ENCODE measurements at regions not wholly inside any gene's neighbourhood (a gene's known extent, or its start where the extent isn't known, plus 50 kb on each side); places are given as distances from the start of the nearest gene placed in this dataset.
A peak's percentile ranks its signal among the peaks of the same experiment; 100 is the strongest.
"Not testable (repeated sequence)": the region's sequence is repeated elsewhere in the genome, so short reads cannot be mapped to it uniquely, and the experiment has no call there.

GRCh38 chr15:77900331-77900963 is 177.1 kb downstream of the TBC1D2B start:
- H2AFZ ChIP-seq (ENCODE audit: low read length); H3K27ac ChIP-seq (ENCODE audit: low read length); H3K36me3 ChIP-seq (ENCODE audit: insufficient read depth, low read length); H3K9me3 ChIP-seq (ENCODE audit: low read length); H3K4me1 ChIP-seq (ENCODE audit: low read length); H3K4me2 ChIP-seq (ENCODE audit: low read depth, low read length, poor library complexity, severe bottlenecking); H3K79me2 ChIP-seq (ENCODE audit: low read length); H3K9me2 ChIP-seq (replicated peaks; ENCODE audit: insufficient read depth, low read length); H3K9ac ChIP-seq (ENCODE audit: low read length); H3K4me3 ChIP-seq (ENCODE audit: low read length); H3K27me3 ChIP-seq (ENCODE audit: low read length); H4K20me1 ChIP-seq (ENCODE audit: insufficient read depth, low read depth, low read length): not testable (repeated sequence)
- peak; percentile 80 for DNase-seq

GRCh38 chr15:77899776-77900175 is 177.7 kb downstream of the TBC1D2B start:
- not testable (repeated sequence) for DNase-seq; H4K20me1 ChIP-seq (ENCODE audit: insufficient read depth, low read depth, low read length); H3K9me2 ChIP-seq (replicated peaks; ENCODE audit: insufficient read depth, low read length); H3K27ac ChIP-seq (ENCODE audit: low read length); H3K79me2 ChIP-seq (ENCODE audit: low read length); H2AFZ ChIP-seq (ENCODE audit: low read length); H3K4me3 ChIP-seq (ENCODE audit: low read length); H3K4me2 ChIP-seq (ENCODE audit: low read depth, low read length, poor library complexity, severe bottlenecking); H3K9ac ChIP-seq (ENCODE audit: low read length); H3K4me1 ChIP-seq (ENCODE audit: low read length); H3K27me3 ChIP-seq (ENCODE audit: low read length); H3K36me3 ChIP-seq (ENCODE audit: insufficient read depth, low read length); H3K9me3 ChIP-seq (ENCODE audit: low read length)

GRCh38 chr15:77898811-77899730 is 178.4 kb downstream of the TBC1D2B start:
- Histone ChIP-seq H3K9me2 (replicated peaks; ENCODE audit: insufficient read depth, low read length) (no peaks in the 10 kb centered on the region), H2AFZ (ENCODE audit: low read length) (no peak overlapping the region), H3K36me3 (ENCODE audit: insufficient read depth, low read length) (no peaks in the 10 kb centered on the region), H3K9me3 (ENCODE audit: low read length) (no peaks in the 10 kb centered on the region), H3K27ac (ENCODE audit: low read length) (no peak overlapping the region), H3K27me3 (ENCODE audit: low read length) (no peaks in the 10 kb centered on the region), H4K20me1 (ENCODE audit: insufficient read depth, low read depth, low read length) (no peaks in the 10 kb centered on the region), H3K4me2 (ENCODE audit: low read depth, low read length, poor library complexity, severe bottlenecking) (no peak overlapping the region), H3K4me1 (ENCODE audit: low read length) (no peaks in the 10 kb centered on the region), H3K9ac (ENCODE audit: low read length) (no peak overlapping the region), H3K4me3 (ENCODE audit: low read length) (no peak overlapping the region), H3K79me2 (ENCODE audit: low read length) (no peaks in the 10 kb centered on the region)
- no peak for DNase-seq

- H3K9me3 ChIP-seq (ENCODE audit: low read length): no peaks in the 10 kb centered on the region
- H4K20me1 ChIP-seq (ENCODE audit: insufficient read depth, low read depth, low read length): no peaks in the 10 kb centered on the region
- no peak overlapping the region for H3K4me2 ChIP-seq (ENCODE audit: low read depth, low read length, poor library complexity, severe bottlenecking)
- H3K27ac ChIP-seq (ENCODE audit: low read length): no peak overlapping the region
- no peak overlapping the region for H2AFZ ChIP-seq (ENCODE audit: low read length)
- no peak for DNase-seq
- no peak overlapping the region for H3K4me3 ChIP-seq (ENCODE audit: low read length)
- H3K9me2 ChIP-seq (replicated peaks; ENCODE audit: insufficient read depth, low read length): no peaks in the 10 kb centered on the region
- no peaks in the 10 kb centered on the region for H3K79me2 ChIP-seq (ENCODE audit: low read length)
- H3K36me3 ChIP-seq (ENCODE audit: insufficient read depth, low read length): no peaks in the 10 kb centered on the region
- no peaks in the 10 kb centered on the region for H3K4me1 ChIP-seq (ENCODE audit: low read length)
- no peaks in the 10 kb centered on the region for H3K27me3 ChIP-seq (ENCODE audit: low read length)
- no peak overlapping the region for H3K9ac ChIP-seq (ENCODE audit: low read length)
Measured at GRCh38 chr15:77897896-77898406, 179.6 kb downstream of the TBC1D2B start.

GRCh38 chr15:77897113-77897895 is 180.2 kb downstream of the TBC1D2B start:
- not testable (repeated sequence) for H4K20me1 ChIP-seq (ENCODE audit: insufficient read depth, low read depth, low read length); H3K9me2 ChIP-seq (replicated peaks; ENCODE audit: insufficient read depth, low read length); H3K9ac ChIP-seq (ENCODE audit: low read length); H3K27me3 ChIP-seq (ENCODE audit: low read length); H3K79me2 ChIP-seq (ENCODE audit: low read length); H3K4me1 ChIP-seq (ENCODE audit: low read length); H2AFZ ChIP-seq (ENCODE audit: low read length); H3K27ac ChIP-seq (ENCODE audit: low read length); H3K9me3 ChIP-seq (ENCODE audit: low read length); DNase-seq; H3K4me2 ChIP-seq (ENCODE audit: low read depth, low read length, poor library complexity, severe bottlenecking); H3K4me3 ChIP-seq (ENCODE audit: low read length); H3K36me3 ChIP-seq (ENCODE audit: insufficient read depth, low read length)

GRCh38 chr15:77896147-77897112 is 181.1 kb downstream of the TBC1D2B start:
- H3K79me2 ChIP-seq (ENCODE audit: low read length); H3K9me2 ChIP-seq (replicated peaks; ENCODE audit: insufficient read depth, low read length); H2AFZ ChIP-seq (ENCODE audit: low read length); H3K36me3 ChIP-seq (ENCODE audit: insufficient read depth, low read length); DNase-seq; H3K27me3 ChIP-seq (ENCODE audit: low read length); H3K9me3 ChIP-seq (ENCODE audit: low read length); H3K4me3 ChIP-seq (ENCODE audit: low read length); H3K9ac ChIP-seq (ENCODE audit: low read length); H3K4me1 ChIP-seq (ENCODE audit: low read length); H3K4me2 ChIP-seq (ENCODE audit: low read depth, low read length, poor library complexity, severe bottlenecking); H3K27ac ChIP-seq (ENCODE audit: low read length); H4K20me1 ChIP-seq (ENCODE audit: insufficient read depth, low read depth, low read length): not testable (repeated sequence)

- Histone ChIP-seq H3K9me3 (ENCODE audit: low read length) (no peaks in the 10 kb centered on the region), H3K9ac (ENCODE audit: low read length) (no peak overlapping the region), H2AFZ (ENCODE audit: low read length) (no peak overlapping the region), H4K20me1 (ENCODE audit: insufficient read depth, low read depth, low read length) (no peaks in the 10 kb centered on the region), H3K79me2 (ENCODE audit: low read length) (no peaks in the 10 kb centered on the region), H3K27me3 (ENCODE audit: low read length) (no peaks in the 10 kb centered on the region), H3K27ac (ENCODE audit: low read length) (no peak overlapping the region), H3K4me2 (ENCODE audit: low read depth, low read length, poor library complexity, severe bottlenecking) (no peak overlapping the region), H3K9me2 (replicated peaks; ENCODE audit: insufficient read depth, low read length) (no peaks in the 10 kb centered on the region), H3K4me1 (ENCODE audit: low read length) (no peaks in the 10 kb centered on the region), H3K4me3 (ENCODE audit: low read length) (no peak overlapping the region), H3K36me3 (ENCODE audit: insufficient read depth, low read length) (no peaks in the 10 kb centered on the region)
- DNase-seq: no peak
Measured at GRCh38 chr15:77895742-77896141, 181.8 kb downstream of the TBC1D2B start.

Data from Karpas-422 (cell line).